ENCODE measurements at regions not wholly inside any gene's neighbourhood (a gene's known extent, or its start where the extent isn't known, plus 50 kb on each side); places are given as distances from the start of the nearest gene placed in this dataset.

GRCh38 chr2:228927028-228928010 lies 343.8 kb downstream of the PID1 start:
- DNase-seq (ENCODE audit: low spot score) (no peak), FAIRE-seq (no peak), ATAC-seq (no peak)
- no peaks in the 10 kb centered on the region for H4K20me1 ChIP-seq (ENCODE audit: insufficient read depth, low read length)
- ChIA-PET CTCF (ENCODE audit: low intra/inter-chr PET ratio, low total read pairs) (no interaction called here), POLR2A (no interaction called here)
- no peak overlapping the region for H2AFZ ChIP-seq (ENCODE audit: low read length)
- no peak overlapping the region for H3K9ac ChIP-seq (ENCODE audit: insufficient read depth, low read depth, low read length)
- no peaks in the 10 kb centered on the region for H3K4me1 ChIP-seq (ENCODE audit: insufficient read depth, low read length)
- whole genome bisulfite sequencing (ENCODE audit: low lambda C conversion rate) = under 1% methylated on average over 3 of the region's 3 CpGs
- in situ Hi-C loops (cut with HindIII; ENCODE audit: extremely low pct_ligation_motif_present, low pct_unique_long_range_greater_than_20kb) (no loop called here), intact Hi-C loops (cut with micrococcal nuclease; ENCODE audit: unreplicated experiment) (no loop called here)
- H3K4me2 ChIP-seq (ENCODE audit: low read depth, low read length) = no peak overlapping the region
- H3K27me3 ChIP-seq (ENCODE audit: control insufficient read depth in 1 of 2, insufficient read depth in 2 of 2, low read length in 2 of 2) = no peaks in the 10 kb centered on the region
- H3K4me3 ChIP-seq (replicated peaks in 1 of 3; ENCODE audit: insufficient read depth in 1 of 3, low read depth in 2 of 3, low read length in 3 of 3) = no peak overlapping the region
- peaks cover 94% of the 10 kb centered on the region for H3K9me3 ChIP-seq (ENCODE audit: low read length)
- no peak overlapping the region for H3K27ac ChIP-seq (ENCODE audit: extremely low read length, insufficient read depth, low read length)
- H3K36me3 ChIP-seq (replicated peaks in 1 of 2; ENCODE audit: control insufficient read depth in 1 of 2, insufficient read depth in 2 of 2, low read length in 2 of 2) = no peaks in the 10 kb centered on the region
- no peaks in the 10 kb centered on the region for H3K79me2 ChIP-seq (ENCODE audit: insufficient read depth, low read length)
- TF ChIP-seq ZNF777 (CRISPR knock-in tag; IDR thresholded peaks at IDR 0.05) = no peak
- no peak for TF ChIP-seq ZFP90 (CRISPR knock-in tag; IDR thresholded peaks at IDR 0.05; ENCODE audit: borderline replicate concordance)
- no peak for TF ChIP-seq ZNF275 (CRISPR knock-in tag; IDR thresholded peaks at IDR 0.05; ENCODE audit: borderline replicate concordance)
- no peak for TF ChIP-seq KAT7 (CRISPR knock-in tag; IDR thresholded peaks at IDR 0.05; ENCODE audit: borderline replicate concordance)
- TF ChIP-seq ZNF12 (CRISPR knock-in tag; IDR thresholded peaks at IDR 0.05) = no peak
- no peak for TF ChIP-seq GMEB1 (CRISPR knock-in tag; IDR thresholded peaks at IDR 0.05; ENCODE audit: borderline replicate concordance)
- no peak for TF ChIP-seq ZNF773 (CRISPR knock-in tag; IDR thresholded peaks at IDR 0.05; ENCODE audit: borderline replicate concordance)
- TF ChIP-seq BCLAF1 (IDR thresholded peaks at IDR 0.05) = no peak
- TF ChIP-seq ZBTB1 (CRISPR knock-in tag; IDR thresholded peaks at IDR 0.05; ENCODE audit: borderline replicate concordance) = no peak
- no TSS peak for BruUV-seq (replicated peaks)

Data from HepG2 (cell line).